ENCODE measurements at regions not wholly inside any gene's neighbourhood (a gene's known extent, or its start where the extent isn't known, plus 50 kb on each side); places are given as distances from the start of the nearest gene placed in this dataset.
"Not testable (repeated sequence)": the region's sequence is repeated elsewhere in the genome, so short reads cannot be mapped to it uniquely, and the experiment has no call there.

DNA sequence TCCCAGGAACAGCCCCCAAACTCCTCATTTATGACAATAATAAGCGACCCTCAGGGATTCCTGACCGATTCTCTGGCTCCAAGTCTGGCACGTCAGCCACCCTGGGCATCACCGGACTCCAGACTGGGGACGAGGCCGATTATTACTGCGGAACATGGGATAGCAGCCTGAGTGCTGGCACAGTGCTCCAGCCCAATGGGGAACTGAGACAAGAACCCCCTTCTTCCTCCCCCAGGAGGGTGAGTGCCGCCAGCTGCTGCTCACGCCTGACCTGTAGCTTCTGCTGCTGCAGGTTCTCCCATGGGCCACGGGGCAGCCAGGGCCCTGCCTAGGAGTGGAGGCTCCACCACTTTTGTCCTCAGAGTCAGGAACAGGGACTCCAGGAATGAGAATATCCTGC is 78.2 kb downstream of the VPREB1 start:
- H3K9me3 ChIP-seq (ENCODE audit: control insufficient read depth in 2 of 2, low read length in 2 of 2): no peaks in the 10 kb centered on the region
- H3K4me1 ChIP-seq (ENCODE audit: control insufficient read depth in 2 of 2, insufficient read depth in 2 of 2, low read length in 2 of 2): no peaks in the 10 kb centered on the region
- no peak overlapping the region for H3K27ac ChIP-seq (ENCODE audit: low read depth in 2 of 2, low read length in 2 of 2)
- no peak overlapping the region for H3K9ac ChIP-seq (ENCODE audit: low read depth in 1 of 2, low read length in 2 of 2)
- peaks cover 17 to 18% of the 10 kb centered on the region in 2 donors for H3K36me3 ChIP-seq (ENCODE audit: control insufficient read depth in 2 of 2, insufficient read depth in 2 of 2, low read length in 2 of 2)
- no peaks in the 10 kb centered on the region for H3K27me3 ChIP-seq (ENCODE audit: control insufficient read depth in 2 of 2, insufficient read depth in 2 of 2, low read length in 2 of 2)
- no peak overlapping the region for H3K4me3 ChIP-seq (ENCODE audit: low read length in 2 of 2)

DNA sequence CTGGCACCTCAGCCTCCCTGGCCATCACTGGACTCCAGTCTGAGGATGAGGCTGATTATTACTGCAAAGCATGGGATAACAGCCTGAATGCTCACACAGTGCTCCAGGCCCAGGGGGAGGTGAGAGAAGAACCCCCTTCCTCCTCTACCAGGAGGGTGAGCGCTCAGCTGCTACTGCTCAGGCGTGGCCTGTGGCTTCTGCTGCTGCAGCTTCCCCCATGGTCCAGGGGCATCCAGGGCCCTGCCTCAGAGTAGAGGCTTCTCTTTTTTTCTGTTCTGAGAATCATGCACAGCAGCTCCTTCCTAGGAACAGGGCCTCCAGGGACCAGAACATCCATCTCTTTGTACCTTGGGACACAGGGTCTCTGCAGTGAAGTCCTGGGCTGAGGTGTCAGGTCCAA is 83.1 kb downstream of the VPREB1 start:
- Histone ChIP-seq H3K9me3 (ENCODE audit: control insufficient read depth in 2 of 2, low read length in 2 of 2) (no peaks in the 10 kb centered on the region), H3K27me3 (ENCODE audit: control insufficient read depth in 2 of 2, insufficient read depth in 2 of 2, low read length in 2 of 2) (peaks cover 0 to 3% of the 10 kb centered on the region in 2 donors), H3K4me3 (ENCODE audit: low read length in 2 of 2) (no peak overlapping the region), H3K9ac (ENCODE audit: low read depth in 1 of 2, low read length in 2 of 2) (no peak overlapping the region), H3K4me1 (ENCODE audit: control insufficient read depth in 2 of 2, insufficient read depth in 2 of 2, low read length in 2 of 2) (no peaks in the 10 kb centered on the region), H3K36me3 (ENCODE audit: control insufficient read depth in 2 of 2, insufficient read depth in 2 of 2, low read length in 2 of 2) (no peaks in the 10 kb centered on the region), H3K27ac (ENCODE audit: low read depth in 2 of 2, low read length in 2 of 2) (no peak overlapping the region)

DNA sequence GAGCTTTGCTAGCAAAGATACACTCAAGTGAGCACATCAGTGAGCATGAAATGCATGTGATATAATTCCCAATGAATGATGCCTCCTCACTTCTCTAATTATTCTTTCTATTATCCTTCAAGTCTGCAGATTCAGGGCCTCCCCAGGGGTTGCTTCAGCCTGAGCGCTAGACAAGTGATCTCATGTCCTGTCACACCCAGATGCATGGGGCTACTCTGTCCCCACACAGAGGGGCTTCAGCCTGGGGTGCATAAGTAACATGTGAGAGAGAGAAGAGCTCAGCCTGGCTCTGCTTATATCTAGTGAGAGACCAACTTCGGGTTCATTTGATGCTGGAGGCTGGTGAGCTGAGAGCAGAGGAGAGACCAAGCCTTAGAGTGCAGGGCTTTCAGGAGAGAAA is 85.2 kb downstream of the VPREB1 start:
- H3K27ac ChIP-seq (ENCODE audit: low read depth in 2 of 2, low read length in 2 of 2): no peak overlapping the region
- no peak overlapping the region for H3K9ac ChIP-seq (ENCODE audit: low read depth in 1 of 2, low read length in 2 of 2)
- peaks cover 0 to 3% of the 10 kb centered on the region in 2 donors for H3K27me3 ChIP-seq (ENCODE audit: control insufficient read depth in 2 of 2, insufficient read depth in 2 of 2, low read length in 2 of 2)
- H3K4me1 ChIP-seq (ENCODE audit: control insufficient read depth in 2 of 2, insufficient read depth in 2 of 2, low read length in 2 of 2): no peaks in the 10 kb centered on the region
- H3K36me3 ChIP-seq (ENCODE audit: control insufficient read depth in 2 of 2, insufficient read depth in 2 of 2, low read length in 2 of 2): no peaks in the 10 kb centered on the region
- no peak overlapping the region for H3K4me3 ChIP-seq (ENCODE audit: low read length in 2 of 2)
- no peaks in the 10 kb centered on the region for H3K9me3 ChIP-seq (ENCODE audit: control insufficient read depth in 2 of 2, low read length in 2 of 2)

GRCh38 chr22:22335640-22336039 is 91.1 kb downstream of the VPREB1 start:
- H3K4me3 ChIP-seq (ENCODE audit: low read length in 2 of 2): not testable (repeated sequence)

DNA sequence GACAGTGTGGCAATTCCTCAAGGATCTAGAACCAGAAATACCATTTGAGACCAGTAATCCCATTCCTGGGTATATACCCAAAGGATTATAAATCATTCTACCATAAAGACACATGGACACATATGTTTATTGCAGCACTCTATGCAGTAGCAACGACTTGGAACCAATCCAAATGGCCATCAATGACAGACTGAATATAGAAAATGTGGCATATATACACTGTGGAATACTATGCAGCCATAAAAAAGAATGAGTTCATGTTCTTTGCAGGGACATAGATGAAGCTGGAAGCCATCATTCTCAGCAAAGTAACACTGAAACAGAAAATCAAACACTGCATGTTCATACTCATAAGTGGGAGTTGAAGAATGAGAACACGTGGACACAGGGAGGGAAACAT is 91.7 kb downstream of the VPREB1 start:
- not testable (repeated sequence) for H3K4me1 ChIP-seq (ENCODE audit: control insufficient read depth in 2 of 2, insufficient read depth in 2 of 2, low read length in 2 of 2); H3K9me3 ChIP-seq (ENCODE audit: control insufficient read depth in 2 of 2, low read length in 2 of 2); H3K36me3 ChIP-seq (ENCODE audit: control insufficient read depth in 2 of 2, insufficient read depth in 2 of 2, low read length in 2 of 2); H3K4me3 ChIP-seq (ENCODE audit: low read length in 2 of 2); H3K9ac ChIP-seq (ENCODE audit: low read depth in 1 of 2, low read length in 2 of 2); H3K27me3 ChIP-seq (ENCODE audit: control insufficient read depth in 2 of 2, insufficient read depth in 2 of 2, low read length in 2 of 2); H3K27ac ChIP-seq (ENCODE audit: low read depth in 2 of 2, low read length in 2 of 2)

More at GRCh38 chr22:22335640-22336039, 91.1 kb downstream of the VPREB1 start:
- not testable (repeated sequence) for H3K36me3 ChIP-seq (ENCODE audit: control insufficient read depth in 2 of 2, insufficient read depth in 2 of 2, low read length in 2 of 2); H3K9me3 ChIP-seq (ENCODE audit: control insufficient read depth in 2 of 2, low read length in 2 of 2); H3K27me3 ChIP-seq (ENCODE audit: control insufficient read depth in 2 of 2, insufficient read depth in 2 of 2, low read length in 2 of 2); H3K4me1 ChIP-seq (ENCODE audit: control insufficient read depth in 2 of 2, insufficient read depth in 2 of 2, low read length in 2 of 2); H3K9ac ChIP-seq (ENCODE audit: low read depth in 1 of 2, low read length in 2 of 2); H3K27ac ChIP-seq (ENCODE audit: low read depth in 2 of 2, low read length in 2 of 2)

GRCh38 chr22:22338778-22339177 is 94.2 kb downstream of the VPREB1 start:
- not testable (repeated sequence) for H3K4me3 ChIP-seq (ENCODE audit: low read length in 2 of 2); H3K9me3 ChIP-seq (ENCODE audit: control insufficient read depth in 2 of 2, low read length in 2 of 2); H3K27me3 ChIP-seq (ENCODE audit: control insufficient read depth in 2 of 2, insufficient read depth in 2 of 2, low read length in 2 of 2)

GRCh38 chr22:22341736-22342135 is 97.2 kb downstream of the VPREB1 start:
- Histone ChIP-seq H3K27ac (ENCODE audit: low read depth in 2 of 2, low read length in 2 of 2) (no peak overlapping the region), H3K4me3 (ENCODE audit: low read length in 2 of 2) (no peak overlapping the region), H3K9ac (ENCODE audit: low read depth in 1 of 2, low read length in 2 of 2) (no peak overlapping the region), H3K36me3 (ENCODE audit: control insufficient read depth in 2 of 2, insufficient read depth in 2 of 2, low read length in 2 of 2) (no peaks in the 10 kb centered on the region), H3K27me3 (ENCODE audit: control insufficient read depth in 2 of 2, insufficient read depth in 2 of 2, low read length in 2 of 2) (no peaks in the 10 kb centered on the region), H3K4me1 (ENCODE audit: control insufficient read depth in 2 of 2, insufficient read depth in 2 of 2, low read length in 2 of 2) (no peaks in the 10 kb centered on the region), H3K9me3 (ENCODE audit: control insufficient read depth in 2 of 2, low read length in 2 of 2) (no peaks in the 10 kb centered on the region)

More at GRCh38 chr22:22338778-22339177, 94.2 kb downstream of the VPREB1 start:
- not testable (repeated sequence) for H3K9ac ChIP-seq (ENCODE audit: low read depth in 1 of 2, low read length in 2 of 2); H3K4me1 ChIP-seq (ENCODE audit: control insufficient read depth in 2 of 2, insufficient read depth in 2 of 2, low read length in 2 of 2); H3K27ac ChIP-seq (ENCODE audit: low read depth in 2 of 2, low read length in 2 of 2); H3K36me3 ChIP-seq (ENCODE audit: control insufficient read depth in 2 of 2, insufficient read depth in 2 of 2, low read length in 2 of 2)

GRCh38 chr22:22342697-22343580 is 98.4 kb downstream of the VPREB1 start:
- H3K4me3 ChIP-seq (ENCODE audit: low read length in 2 of 2): no peak overlapping the region
- H3K9me3 ChIP-seq (ENCODE audit: control insufficient read depth in 2 of 2, low read length in 2 of 2): no peaks in the 10 kb centered on the region
- no peaks in the 10 kb centered on the region for H3K27me3 ChIP-seq (ENCODE audit: control insufficient read depth in 2 of 2, insufficient read depth in 2 of 2, low read length in 2 of 2)
- H3K9ac ChIP-seq (ENCODE audit: low read depth in 1 of 2, low read length in 2 of 2): no peak overlapping the region
- no peaks in the 10 kb centered on the region for H3K36me3 ChIP-seq (ENCODE audit: control insufficient read depth in 2 of 2, insufficient read depth in 2 of 2, low read length in 2 of 2)
- no peaks in the 10 kb centered on the region for H3K4me1 ChIP-seq (ENCODE audit: control insufficient read depth in 2 of 2, insufficient read depth in 2 of 2, low read length in 2 of 2)
- no peak overlapping the region for H3K27ac ChIP-seq (ENCODE audit: low read depth in 2 of 2, low read length in 2 of 2)

DNA sequence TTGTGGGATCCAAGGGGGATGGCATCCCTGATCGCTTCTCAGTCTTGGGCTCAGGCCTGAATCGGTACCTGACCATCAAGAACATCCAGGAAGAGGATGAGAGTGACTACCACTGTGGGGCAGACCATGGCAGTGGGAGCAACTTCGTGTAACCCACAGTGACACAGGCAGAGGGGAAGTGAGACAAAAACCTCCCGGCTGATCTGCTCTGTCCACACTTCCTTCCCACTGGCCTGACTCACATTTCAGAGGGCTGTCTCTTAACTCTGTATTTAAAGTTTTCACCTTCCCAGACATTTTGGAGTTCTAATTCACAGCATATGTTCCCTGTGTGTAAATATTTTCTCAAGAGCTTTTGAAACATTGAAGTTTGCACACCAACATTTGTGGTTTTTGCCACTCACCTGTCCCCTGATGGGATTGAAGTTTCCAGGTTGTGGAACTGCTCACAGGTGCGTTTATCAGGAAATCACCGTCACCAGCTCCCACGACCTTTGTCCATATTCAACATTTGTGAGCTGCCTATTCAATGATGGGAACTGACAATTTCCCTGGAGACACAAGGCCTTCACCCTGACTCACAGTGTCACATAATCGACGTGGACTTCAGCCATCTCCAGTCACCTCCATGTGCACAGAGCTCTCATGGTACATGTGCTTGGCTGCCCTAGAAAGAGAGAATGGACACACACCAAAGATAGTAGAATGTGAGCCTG is 99.2 kb downstream of the VPREB1 start:
- Histone ChIP-seq H3K36me3 (ENCODE audit: control insufficient read depth in 2 of 2, insufficient read depth in 2 of 2, low read length in 2 of 2) (no peaks in the 10 kb centered on the region), H3K4me1 (ENCODE audit: control insufficient read depth in 2 of 2, insufficient read depth in 2 of 2, low read length in 2 of 2) (no peaks in the 10 kb centered on the region), H3K9ac (ENCODE audit: low read depth in 1 of 2, low read length in 2 of 2) (no peak overlapping the region), H3K9me3 (ENCODE audit: control insufficient read depth in 2 of 2, low read length in 2 of 2) (no peaks in the 10 kb centered on the region), H3K27me3 (ENCODE audit: control insufficient read depth in 2 of 2, insufficient read depth in 2 of 2, low read length in 2 of 2) (peaks cover 0 to 5% of the 10 kb centered on the region in 2 donors), H3K27ac (ENCODE audit: low read depth in 2 of 2, low read length in 2 of 2) (no peak overlapping the region), H3K4me3 (ENCODE audit: low read length in 2 of 2) (no peak overlapping the region)

DNA sequence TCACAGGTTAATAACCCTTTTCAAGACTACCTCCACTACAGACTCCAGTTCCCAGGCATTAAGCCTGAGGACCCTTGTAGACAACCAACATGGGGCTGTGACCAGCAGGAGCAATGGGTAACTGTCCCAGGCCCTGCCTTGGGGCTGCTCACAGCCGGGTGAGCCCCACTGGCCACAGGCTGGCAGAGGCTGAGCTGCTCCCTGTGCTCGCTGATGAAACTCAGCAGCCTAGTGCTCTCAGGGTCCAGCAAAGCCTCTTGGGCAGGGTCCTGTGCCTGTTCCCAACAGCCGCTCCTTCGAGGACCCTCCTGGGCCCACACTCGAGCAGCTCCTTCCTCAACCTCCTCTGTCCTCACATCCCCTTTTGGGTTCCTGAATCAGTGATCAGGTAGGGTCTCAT is 99.8 kb downstream of the VPREB1 start:
- H3K4me3 ChIP-seq (ENCODE audit: low read length in 2 of 2): no peak overlapping the region
- no peaks in the 10 kb centered on the region for H3K36me3 ChIP-seq (ENCODE audit: control insufficient read depth in 2 of 2, insufficient read depth in 2 of 2, low read length in 2 of 2)
- H3K4me1 ChIP-seq (ENCODE audit: control insufficient read depth in 2 of 2, insufficient read depth in 2 of 2, low read length in 2 of 2): no peaks in the 10 kb centered on the region
- no peak overlapping the region for H3K9ac ChIP-seq (ENCODE audit: low read depth in 1 of 2, low read length in 2 of 2)
- H3K27ac ChIP-seq (ENCODE audit: low read depth in 2 of 2, low read length in 2 of 2): no peak overlapping the region
- peaks cover 0 to 6% of the 10 kb centered on the region in 2 donors for H3K27me3 ChIP-seq (ENCODE audit: control insufficient read depth in 2 of 2, insufficient read depth in 2 of 2, low read length in 2 of 2)
- H3K9me3 ChIP-seq (ENCODE audit: control insufficient read depth in 2 of 2, low read length in 2 of 2): no peaks in the 10 kb centered on the region

Measured in mucosa of rectum (tissue), 2 donors.